Activated CD8-positive, alpha-beta memory T cell treated with anti-CD3 and anti-CD28 coated beads for 36 hours (primary cell): ENCODE measurements at regions not wholly inside any gene's neighbourhood (a gene's known extent, or its start where the extent isn't known, plus 50 kb on each side); places are given as distances from the start of the nearest gene placed in this dataset.
"Not testable (repeated sequence)": the region's sequence is repeated elsewhere in the genome, so short reads cannot be mapped to it uniquely, and the experiment has no call there.

ENCODE experiments used
- CTCF ChIA-PET: fragments of 350-600 bp; sonication (Branson Sonifier 250); formaldehyde crosslinking; loops from one replicate; lab custom pipeline; 2021; ENCODE audit warnings: antibody characterized with exemption; lab: Charles Lee
- POLR2A ChIA-PET: fragments of 350-600 bp; sonication (Branson Sonifier 250); formaldehyde crosslinking; loops from one replicate; lab custom pipeline; 2021; ENCODE audit warnings: antibody characterized with exemption; lab: Charles Lee

- POLR2A ChIA-PET = no interaction called here
- CTCF ChIA-PET = no interaction called here
Observed at GRCh38 chr21:32965129-32965680, 60.5 kb upstream of the OLIG2 start.

- POLR2A ChIA-PET = no interaction called here
Observed at GRCh38 chr21:32966120-32966519, 59.6 kb upstream of the OLIG2 start.

DNA sequence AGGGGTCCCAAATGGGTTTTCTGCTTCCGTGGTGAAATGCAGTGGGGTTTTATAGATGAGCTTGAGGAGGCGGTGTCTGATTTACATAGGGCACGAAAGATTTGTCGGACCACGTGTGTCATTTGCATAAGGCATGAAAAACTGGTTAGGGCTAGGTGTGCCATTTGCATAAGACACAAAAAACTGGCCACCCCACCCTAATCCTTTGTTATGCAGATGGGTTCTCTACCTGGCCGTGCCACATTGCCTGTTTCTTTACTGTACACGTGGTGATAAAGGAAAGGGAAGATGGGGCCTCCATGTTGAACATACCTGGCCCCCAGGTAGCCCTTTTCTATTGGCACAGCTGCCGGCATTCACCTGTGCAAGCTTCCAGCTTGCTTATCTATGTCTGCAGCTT lies 57.6 kb upstream of the OLIG2 start:
- CTCF ChIA-PET, POLR2A ChIA-PET: not testable (repeated sequence)

More at GRCh38 chr21:32966120-32966519, 59.6 kb upstream of the OLIG2 start:
- CTCF ChIA-PET = no interaction called here

- POLR2A ChIA-PET = no interaction called here
- CTCF ChIA-PET = no interaction called here
Observed at GRCh38 chr21:32974653-32975052, 51.1 kb upstream of the OLIG2 start.

- POLR2A ChIA-PET = no interaction called here
- CTCF ChIA-PET = no interaction called here
Observed at GRCh38 chr21:32975811-32976431, 49.8 kb upstream of the OLIG2 start.
